HEK293T (cell line): ENCODE measurements at regions not wholly inside any gene's neighbourhood (a gene's known extent, or its start where the extent isn't known, plus 50 kb on each side); places are given as distances from the start of the nearest gene placed in this dataset.

Experiments
- ARNT ChIP-seq: fragments of 450-650 bp; IDR thresholded peaks from 2 replicates; pipeline ENCODE4 v1.6.1; 2017; ENCODE audit warnings: mild to moderate bottlenecking
- BHLHE40 ChIP-seq: fragments of 450-650 bp; IDR thresholded peaks from 2 replicates; pipeline ENCODE4 v1.6.1; 2016; ENCODE audit warnings: mild to moderate bottlenecking, moderate library complexity, borderline replicate concordance
- ELF4 ChIP-seq: fragments of 450-650 bp; IDR thresholded peaks from 2 replicates; pipeline ENCODE4 v1.6.1; 2017; ENCODE audit warnings: antibody characterized with exemption
- FOXA1 ChIP-seq: fragments of 450-650 bp; IDR thresholded peaks from 2 replicates; pipeline ENCODE4 v1.6.1; 2016; ENCODE audit warnings: mild to moderate bottlenecking
- FOXK2 ChIP-seq: fragments of 450-650 bp; IDR thresholded peaks from 2 replicates; pipeline ENCODE4 v1.6.1; 2016; ENCODE audit warnings: mild to moderate bottlenecking
- L3MBTL2 ChIP-seq: fragments of 450-650 bp; conservative IDR thresholded peaks from 2 replicates; pipeline ENCODE4 v1.6.1; 2016; ENCODE audit warnings: mild to moderate bottlenecking
- LEF1 ChIP-seq: fragments of 450-650 bp; IDR thresholded peaks from 2 replicates; pipeline ENCODE4 v1.6.1; 2017; ENCODE audit warnings: mild to moderate bottlenecking, borderline replicate concordance
- SP1 ChIP-seq: fragments of 450-650 bp; IDR thresholded peaks from 2 replicates; pipeline ENCODE4 v1.6.1; 2017
- SUZ12 ChIP-seq: fragments of 450-650 bp; IDR thresholded peaks from 2 replicates; pipeline ENCODE4 v1.6.1; 2016; ENCODE audit warnings: mild to moderate bottlenecking
- TARDBP ChIP-seq: fragments of 450-650 bp; IDR thresholded peaks from 2 replicates; pipeline ENCODE4 v1.6.1; 2016
- ZNF384 ChIP-seq: fragments of 450-650 bp; IDR thresholded peaks from 2 replicates; pipeline ENCODE4 v1.6.1; 2016

DNA sequence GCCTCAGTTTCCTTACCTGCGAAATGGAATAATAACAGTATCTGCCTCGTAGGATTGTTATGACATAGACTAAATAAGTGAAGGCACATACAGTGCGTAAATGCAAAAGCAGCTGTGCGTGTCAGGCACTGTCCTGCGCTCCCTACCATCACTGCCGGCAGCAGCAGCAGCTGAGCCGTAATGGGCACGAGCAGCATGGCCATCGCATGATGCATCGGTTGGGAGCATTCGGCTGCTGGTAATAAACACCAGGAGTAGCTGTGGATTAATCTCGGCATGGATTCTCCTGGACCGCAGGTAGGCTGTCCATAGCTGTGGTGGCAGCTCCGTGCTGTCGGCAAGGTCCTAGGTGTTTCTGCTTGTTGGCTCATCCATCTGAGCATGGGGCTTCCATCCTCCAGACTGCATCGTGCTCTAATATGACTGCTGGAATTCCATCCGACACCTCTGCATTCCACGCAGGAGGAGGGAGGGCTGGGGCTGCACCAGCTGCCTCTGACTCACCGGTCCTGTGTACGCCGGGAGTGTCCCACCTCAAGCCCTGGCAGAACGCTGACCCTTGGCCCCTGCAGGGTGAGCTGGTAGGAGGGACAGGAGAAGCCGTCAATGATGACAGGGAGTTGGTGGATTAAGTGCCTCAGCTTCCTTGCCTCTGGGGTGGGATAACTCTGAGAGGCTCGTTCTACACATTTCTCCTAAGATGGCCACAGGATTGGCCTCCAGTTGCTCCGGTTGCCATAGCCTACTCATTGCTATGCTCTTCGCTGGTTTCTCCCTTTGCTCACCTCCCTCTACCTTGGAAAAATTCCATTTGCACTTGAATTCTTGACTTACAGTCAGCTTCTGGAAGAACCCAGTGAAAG is 100.9 kb upstream of the PMEPA1 start:
- TF ChIP-seq ZNF384 (no peak), ARNT (no peak), BHLHE40 (no peak), FOXK2 (no peak), SUZ12 (no peak), LEF1 (no peak), L3MBTL2 (no peak), SP1 (no peak), FOXA1 (no peak), TARDBP (no peak), ELF4 (no peak)
